Activated CD8-positive, alpha-beta memory T cell treated with anti-CD3 and anti-CD28 coated beads for 48 hours (primary cell): ENCODE measurements at regions not wholly inside any gene's neighbourhood (a gene's known extent, or its start where the extent isn't known, plus 50 kb on each side); places are given as distances from the start of the nearest gene placed in this dataset.

ENCODE experiments used
- DNase-seq, 3 experiments: peaks; one replicate each; pipeline ENCODE4 v3.0.0-alpha.2; 2020; ENCODE audit warnings: low read depth in 2 of 3, low spot score in 2 of 3

DNA sequence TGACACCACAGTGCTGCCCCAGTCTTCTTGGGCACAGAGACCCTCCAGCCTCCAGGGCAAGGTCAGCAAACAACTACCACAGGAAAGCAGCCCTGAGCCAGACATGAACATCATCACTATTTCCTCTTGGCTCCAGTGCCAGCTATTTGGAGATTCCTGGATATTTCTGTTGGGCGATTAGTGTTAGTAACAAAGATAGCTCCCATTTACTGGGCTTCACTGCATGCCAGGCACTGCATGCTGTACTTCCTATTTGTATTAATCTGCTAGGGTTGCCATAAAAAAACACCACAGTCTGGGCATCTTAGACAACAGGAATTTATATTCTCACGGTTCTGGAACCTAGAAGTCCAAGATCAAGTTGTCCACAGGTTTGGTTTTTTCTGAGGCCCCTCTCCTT lies 255.1 kb upstream of the STT3B start:
- no peak for DNase-seq

DNA sequence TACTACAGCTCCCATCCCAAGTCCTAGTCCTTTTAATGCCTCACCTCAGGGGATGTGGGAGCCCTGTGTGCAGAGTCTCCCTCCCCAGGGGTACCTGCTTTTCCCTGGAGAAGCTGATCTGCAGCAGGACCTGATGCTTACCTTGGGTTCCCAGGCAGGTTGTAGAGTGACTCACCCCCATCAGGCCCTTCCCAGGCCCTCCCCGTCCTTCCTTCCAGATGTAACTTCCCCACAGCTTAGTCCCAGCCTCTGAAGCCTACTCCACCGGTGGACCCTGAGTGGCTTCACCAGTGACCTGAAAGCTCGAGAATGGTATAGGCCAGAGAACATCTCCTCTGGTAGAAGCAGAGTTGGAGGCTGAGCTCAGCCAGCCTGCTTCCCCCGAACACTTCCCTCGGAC lies 254.2 kb upstream of the STT3B start:
- no peak for DNase-seq

DNA sequence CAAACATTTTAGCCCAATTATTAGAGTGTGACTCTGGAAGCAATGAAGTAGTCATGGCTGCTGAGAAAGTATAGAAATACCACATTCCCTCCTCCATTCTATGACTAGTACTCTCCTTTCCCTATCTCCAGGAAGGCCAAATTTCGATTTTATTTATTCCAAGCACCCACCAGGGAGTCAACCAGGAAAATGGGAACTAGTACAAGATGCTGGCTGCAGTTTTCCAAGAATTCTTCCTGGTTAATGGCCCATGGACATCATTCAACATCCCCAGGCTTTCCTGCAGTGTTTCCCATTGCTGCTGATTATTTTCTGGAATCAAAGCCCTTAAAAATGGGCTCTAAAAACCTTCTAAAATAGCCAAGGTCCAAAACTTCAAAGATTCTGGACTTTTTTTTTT lies 247.9 kb upstream of the STT3B start:
- no peak for DNase-seq

DNA sequence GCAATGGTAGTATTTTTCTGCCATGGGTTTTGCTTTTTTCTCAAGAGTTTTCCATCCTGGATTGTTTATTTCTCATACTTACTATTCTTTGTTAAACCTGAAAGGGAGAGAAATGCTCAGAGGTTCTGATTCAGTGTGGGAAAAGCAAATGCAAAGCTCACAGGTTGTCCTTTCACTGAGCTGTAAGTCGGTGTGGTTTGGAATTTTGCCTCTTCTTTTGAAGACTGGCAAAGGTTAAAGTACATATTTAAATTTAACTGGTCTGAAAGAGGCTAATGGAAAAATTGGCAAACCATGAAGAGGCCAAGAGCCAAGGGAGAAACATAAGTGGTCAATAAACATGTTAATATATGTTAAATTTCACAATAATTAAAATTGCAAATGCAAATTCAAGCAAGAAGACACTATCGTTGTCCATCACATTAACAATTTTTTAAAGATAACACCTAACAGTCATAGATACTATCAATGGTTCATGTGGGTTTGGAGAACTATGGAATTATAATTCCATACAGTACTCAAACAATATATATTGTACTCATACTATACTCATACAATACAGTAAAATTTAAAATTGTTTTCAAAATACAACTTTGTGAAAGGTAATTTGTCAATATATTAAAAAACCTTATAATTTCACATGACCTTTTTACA lies 246.8 kb upstream of the STT3B start:
- DNase-seq = no peak

DNA sequence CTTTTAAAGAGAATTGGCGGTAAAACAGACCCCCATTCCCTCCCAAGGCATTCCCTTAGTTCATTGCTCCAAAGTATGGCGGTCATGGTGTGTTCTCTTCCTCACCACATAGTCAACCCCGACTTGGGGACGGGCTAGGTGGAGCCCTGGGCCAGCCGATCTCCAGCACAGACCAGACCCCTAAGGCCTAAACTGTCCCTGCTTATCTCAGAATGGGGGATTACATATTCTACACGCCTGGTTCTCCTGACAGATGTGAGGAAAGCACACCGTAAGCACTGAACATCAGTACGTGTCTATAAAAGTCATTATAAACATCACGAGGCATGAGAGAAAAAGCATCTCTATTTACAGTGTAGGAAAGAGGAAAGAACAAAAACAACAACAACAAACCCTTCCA lies 244.5 kb upstream of the STT3B start:
- DNase-seq = no peak

DNA sequence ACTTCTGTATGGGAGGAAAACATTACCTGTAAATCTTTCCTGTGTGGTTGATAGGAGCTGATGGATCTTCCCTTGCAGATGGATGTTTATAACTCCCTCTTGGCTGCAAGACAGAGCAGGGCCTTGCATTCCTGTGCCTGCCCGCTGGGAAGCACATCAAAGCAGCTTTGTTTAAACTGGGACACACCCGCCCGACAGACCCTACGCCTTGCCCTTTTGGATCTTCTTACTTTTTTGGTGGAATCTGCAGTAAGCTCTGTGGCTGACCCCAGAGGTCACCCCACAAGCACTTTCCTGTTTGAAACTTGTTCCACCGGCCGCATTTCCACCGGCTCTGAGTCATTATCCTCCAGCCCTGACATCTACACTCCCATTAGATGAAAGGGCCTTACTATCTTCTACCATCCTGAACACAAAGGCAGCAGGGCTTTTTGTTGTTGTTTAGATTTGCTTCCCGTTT lies 244.1 kb upstream of the STT3B start:
- no peak for DNase-seq

DNA sequence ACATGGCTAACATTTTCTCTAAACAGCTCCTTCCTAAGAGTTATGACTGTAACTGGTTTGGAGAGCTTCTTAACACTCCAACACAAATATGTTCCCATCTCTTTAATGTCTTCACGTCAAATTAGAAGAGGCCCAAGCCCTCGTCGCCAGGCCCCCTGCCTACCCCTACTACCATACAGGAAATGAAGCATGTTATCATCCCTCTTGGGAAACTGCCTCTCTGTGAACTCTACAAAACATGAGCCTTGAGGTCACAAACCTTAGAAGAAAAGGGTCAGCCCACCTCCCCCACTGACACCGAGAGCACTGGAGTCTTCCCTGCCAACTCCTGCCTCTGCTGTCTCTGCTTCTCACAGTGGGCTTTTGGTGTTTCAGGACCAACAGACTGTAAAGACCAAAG lies 243.1 kb upstream of the STT3B start:
- no peak for DNase-seq

DNA sequence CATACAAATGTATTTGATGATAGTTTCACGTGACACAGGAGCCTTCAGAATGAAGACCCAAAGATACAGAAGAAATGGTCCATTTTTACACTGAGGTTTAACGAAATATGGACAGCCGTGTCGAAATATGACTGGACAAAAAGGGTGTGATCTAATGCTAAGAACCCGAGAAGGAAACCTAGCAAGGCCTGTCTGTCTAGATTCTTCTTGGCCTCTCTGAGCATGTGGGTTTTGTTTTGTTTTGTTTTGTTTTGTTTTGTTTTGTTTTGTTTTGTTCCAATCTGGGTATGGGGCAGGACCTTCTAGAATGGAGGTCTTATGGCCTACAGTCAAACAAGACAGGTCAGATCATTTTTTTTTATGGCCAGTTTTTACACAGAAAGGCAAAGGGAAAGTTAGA lies 242.7 kb upstream of the STT3B start:
- no peak for DNase-seq

DNA sequence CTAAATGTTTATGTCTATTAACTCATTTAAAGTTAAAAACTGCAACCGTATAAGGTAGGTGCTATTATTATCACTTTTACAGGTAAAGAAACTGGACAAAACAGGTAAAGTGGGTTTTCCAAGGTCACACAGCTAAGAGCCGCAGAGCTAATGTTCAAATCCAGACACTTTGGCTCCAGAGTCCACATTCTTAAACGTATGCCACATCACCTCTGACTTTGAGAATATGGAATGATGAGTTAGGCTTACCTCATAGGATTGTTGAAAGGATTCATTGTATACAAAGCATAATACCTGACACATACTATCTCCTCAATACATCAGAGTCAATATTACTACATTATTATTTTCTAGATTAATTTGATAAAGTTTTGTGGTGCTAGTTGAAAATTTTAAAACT lies 240.9 kb upstream of the STT3B start:
- DNase-seq = no peak

DNA sequence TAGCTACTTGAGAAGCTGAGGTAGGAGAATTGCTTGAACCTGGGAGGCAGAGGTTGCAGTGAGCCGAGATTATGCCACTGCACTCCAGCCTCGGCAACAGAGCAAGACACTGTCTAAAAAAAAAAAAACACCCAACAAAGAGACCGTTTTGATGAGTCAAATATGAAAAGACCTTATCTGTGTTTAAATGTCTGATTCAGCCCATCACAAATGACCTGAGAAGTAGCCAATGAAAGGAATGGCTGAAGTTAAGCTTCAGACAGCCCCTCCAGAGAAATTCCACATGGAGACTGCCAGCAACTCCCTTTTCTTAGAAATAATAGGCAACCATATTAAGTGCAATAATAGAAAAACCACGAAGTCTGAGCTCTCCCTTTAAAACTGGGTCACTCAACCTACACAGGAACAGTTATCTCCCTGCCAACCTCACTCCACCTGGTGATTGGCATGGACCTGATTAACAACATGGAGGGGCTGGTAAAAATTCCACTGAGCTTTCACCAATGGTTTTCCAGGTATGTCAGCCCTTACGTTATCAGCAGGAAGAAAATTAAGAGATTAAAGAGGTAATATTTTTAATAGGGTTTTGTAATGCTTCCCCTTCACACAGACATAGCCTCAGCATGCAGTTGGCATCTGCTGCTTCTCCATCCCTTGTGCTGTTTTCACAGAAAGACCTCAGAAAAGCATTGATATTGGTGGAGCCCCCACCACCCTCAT lies 238.1 kb upstream of the STT3B start:
- DNase-seq = no peak

DNA sequence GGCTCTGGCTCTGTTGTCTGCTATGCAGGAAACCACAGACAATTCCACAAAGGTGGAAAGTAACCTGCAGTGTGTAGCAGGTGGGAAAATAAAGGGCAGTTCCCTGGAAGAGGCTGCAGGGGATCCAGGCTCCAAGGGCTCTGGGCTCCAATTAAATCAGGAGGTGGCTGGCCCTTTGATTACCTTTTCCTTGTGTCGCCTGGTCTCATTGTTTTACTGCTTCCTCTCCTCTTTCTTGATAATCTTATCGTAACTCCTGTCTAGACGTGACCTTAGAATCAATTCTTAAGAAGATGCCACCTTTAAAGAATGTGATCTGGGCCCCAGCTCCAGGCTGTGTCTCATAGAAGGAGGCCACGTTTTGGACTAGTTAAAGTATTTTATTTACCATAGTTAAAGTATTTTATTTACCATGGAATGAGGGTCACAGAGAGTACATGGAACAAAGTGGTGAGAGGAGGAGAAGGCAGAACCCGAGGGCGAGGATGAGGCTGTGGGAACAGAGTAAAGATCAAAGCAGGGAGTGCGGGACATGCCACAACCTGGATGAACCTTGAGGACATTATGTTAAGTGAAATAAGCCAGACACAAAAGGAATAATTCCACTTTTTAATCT lies 237.5 kb upstream of the STT3B start:
- no peak for DNase-seq

DNA sequence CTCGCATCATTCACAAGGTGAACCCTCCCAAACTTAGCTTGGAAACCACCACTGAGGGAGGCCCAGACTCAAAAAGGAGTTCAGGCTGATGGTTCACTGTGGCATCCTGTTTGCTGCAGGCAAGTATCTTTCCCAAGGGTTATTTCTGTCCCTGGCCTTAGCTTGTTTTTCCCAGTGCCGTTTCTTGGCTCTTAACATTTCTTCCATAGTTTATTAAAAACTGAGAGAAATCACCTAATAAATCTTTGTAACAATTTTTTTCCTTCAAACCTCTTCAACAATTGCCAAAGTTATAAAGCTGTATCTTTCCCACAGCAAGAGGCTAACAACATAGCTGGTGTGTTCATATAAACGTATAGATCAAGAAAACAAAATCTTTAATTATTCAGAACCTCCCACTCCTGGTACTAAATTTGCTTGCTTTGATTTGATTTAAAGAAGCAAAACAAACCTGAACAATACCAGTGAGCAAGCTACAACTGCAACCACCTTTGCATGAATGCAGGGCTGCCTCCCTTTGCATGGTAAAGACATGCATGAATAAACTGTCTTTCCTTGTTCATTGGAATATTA lies 234.9 kb upstream of the STT3B start:
- no peak for DNase-seq

DNA sequence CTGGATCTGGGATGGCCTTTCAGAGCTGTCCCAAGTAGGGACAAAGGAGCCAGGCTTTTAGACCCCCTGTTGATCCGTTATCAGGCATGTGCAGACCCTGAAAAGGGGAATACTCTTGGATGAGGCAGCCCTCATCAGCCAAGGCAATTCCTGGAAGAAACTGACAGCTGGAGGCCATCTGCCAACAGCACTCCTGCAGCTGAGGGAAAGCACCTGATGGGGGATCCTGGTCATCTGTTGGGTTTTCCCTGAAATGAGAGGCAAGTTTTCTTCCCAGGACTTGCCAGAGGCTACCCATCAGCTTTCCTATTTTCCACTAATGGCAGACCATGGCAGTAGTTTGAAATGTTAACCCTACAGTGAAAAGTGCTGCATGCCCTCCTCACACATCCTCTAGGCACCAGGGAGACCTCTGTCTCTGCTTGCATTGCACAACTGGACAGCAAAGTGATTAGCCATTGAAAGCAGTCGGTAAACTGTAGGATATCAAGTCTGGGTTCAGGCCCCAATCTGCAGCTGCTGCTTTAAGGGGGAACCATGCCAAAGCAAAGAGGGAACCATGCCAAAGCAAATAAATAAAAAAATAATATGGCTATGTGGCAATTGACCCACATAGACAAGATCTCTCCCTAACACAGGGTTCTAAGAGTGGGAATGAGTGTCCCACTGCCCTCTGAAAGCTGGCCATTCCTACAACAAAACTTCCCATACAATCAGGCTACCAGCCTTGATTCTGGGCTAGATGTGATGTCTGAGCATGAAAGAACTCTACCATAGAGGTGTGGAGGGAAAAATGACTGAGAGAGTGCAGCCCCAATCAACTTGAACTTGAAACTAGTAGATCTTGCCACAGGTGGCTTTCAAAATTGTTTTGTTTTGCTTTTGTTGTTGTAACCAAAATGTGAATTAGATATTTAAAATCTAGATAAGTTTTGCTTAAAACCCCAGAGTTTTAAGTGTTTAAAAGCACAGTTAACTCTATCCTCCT lies 232.0 kb upstream of the STT3B start:
- no peak for DNase-seq

DNA sequence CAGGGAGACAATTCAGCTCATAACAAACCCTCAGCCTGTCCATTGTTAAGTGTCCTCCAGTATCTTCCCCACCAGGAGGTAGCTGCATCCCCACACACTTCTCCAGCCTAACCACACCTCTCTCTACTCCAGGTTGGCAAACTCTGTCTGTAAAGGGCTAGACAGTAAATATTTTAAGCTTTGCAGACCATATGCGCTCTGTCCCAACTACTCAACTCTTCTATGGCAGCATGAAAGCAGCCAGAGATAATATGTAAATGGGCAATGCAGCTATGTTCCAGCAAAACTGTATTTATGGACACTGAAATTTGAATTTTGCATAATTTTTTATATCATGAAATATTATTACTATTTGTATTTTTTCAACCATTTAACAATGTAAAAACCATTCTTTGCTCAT lies 230.4 kb upstream of the STT3B start:
- no peak for DNase-seq

DNA sequence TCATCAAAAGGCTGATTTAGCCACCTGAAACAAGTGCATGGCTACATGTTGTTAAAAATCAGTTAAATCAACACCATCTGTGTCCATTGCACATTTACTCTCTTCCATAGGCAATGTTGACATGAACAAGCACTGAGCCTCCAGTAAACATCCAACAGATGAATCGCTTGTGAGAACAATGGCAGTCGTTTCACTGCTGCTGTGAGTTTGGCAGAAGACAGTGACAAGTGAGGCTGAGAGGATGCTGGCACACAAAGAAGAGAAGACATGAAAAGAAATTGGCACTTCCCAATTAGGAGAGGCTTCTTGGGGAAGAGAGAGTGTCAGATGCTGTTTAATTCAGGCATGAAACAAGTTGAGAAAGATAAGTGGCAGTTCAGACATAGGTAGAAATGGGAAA lies 227.4 kb upstream of the STT3B start:
- no peak for DNase-seq

DNA sequence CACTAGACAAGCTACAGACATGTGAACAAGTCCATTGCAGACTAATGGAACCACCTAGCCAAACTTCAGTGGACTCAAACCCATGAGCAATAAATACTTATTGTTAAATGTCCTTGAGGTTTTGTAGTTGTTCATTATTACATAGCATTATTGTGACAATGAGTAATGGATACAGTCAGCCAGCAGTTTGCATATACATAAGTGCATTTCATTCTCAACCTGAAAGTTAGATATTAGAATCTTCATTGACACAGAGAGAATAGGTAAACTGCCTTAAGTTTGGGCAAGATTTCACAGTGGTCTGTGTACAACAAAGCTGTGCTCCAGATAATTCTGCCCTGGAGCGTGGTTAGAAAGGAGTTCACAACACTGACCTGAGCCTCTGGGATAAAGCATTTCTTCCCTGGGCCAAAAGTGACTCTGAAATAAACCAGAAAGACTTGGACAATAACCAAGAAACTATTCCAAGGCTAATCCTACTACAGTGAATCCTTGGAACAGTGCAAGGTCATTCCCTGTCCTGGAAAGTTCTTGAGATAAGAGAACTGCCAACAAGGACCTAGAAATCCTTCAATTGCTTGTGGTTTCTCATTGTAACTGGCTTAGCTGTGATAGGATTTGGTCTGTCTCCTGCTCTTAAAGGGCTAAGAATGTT lies 225.5 kb upstream of the STT3B start:
- no peak for DNase-seq

DNA sequence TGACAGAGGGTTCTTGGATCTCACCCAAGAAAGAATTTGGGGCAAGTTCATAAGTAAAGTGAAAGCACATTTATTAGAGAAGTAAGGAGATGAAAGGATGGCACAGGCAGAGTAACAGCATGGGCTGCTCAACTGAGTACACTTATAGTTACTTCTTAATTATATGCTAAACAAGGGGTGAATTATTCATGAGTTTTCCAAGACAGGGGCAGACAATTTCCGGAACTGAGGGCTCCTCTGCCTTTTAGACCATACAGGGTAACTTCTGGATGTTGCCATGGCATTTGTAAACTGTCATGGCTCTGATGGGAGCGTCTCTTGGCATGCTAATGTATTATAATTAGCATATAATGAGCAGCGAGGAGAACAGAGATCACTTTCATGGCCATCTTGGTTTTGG lies 221.2 kb upstream of the STT3B start:
- DNase-seq = no peak

DNA sequence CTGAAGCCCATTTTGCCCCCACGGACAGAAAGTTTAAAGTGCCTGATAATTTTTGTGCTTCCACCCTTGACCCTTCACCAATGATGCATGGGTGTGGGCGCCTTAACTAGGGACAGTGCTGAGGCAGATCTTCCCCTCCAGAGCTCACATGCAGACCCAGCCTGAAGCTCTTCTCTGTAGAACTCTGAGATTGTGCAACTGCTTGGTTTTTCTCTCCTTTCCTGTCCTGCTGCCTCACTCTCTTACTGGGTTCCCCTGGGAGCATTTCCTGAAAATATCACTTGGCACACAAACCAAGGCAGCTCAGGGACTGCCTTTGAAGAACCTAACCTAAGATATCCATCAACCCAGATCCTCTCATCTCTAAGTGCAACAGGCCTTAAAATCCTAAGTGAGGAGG lies 220.3 kb upstream of the STT3B start:
- no peak for DNase-seq

DNA sequence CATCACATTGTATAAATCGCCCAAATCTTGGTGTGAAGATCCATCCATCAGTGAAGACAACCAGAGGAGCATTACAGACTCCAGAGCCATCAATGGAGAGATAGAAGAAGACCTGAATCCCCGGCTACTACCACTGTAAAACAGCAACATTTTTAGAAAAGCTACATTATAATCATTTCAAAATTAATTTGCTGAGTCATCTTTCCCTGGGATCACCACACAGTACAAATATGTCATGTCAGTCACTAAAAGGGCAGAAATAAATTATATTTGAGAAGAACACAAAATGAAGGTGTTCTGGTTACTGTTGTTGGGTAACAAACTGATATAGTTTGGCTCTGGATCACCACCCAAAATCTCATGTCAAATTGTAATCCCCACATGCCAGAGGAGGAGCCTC lies 218.5 kb upstream of the STT3B start:
- no peak for DNase-seq

DNA sequence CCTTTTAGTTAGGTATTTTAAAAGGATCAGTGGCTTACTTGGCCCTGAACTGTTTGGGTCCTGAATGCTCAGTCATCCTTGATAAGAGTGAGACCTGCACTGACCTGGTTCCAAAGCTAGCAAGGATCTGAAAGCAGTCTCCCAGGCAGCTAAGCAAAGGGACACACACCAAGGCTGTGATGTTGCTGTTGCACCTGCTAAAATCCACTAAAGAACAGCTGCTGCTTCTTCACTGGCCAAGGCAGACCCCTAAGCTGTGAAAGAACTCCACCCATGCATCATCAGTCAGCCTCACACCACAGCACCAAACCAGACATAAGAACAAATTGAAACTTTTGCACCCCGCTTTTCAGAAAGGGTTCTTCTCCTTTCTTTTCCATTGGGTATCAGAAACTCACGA lies 213.4 kb upstream of the STT3B start:
- no peak for DNase-seq

DNA sequence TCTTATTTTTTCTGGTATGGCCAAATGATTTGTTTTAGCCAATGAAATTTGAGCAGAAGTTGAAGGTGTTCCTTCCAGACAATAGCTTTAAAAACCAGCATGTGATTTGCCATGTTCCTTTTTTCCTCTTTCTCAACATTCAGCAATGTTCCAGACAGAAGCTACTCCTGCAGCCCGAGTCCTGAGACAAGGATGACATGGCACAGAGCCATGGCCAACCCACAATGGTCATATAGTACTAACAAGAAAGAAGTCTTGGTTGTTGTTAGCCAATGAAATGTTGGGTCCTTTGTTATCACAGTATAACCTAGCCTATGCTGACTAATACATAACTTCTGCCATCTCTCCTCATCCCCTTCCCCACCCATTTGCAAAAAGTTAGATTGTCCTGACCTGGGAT lies 211.1 kb upstream of the STT3B start:
- no peak for DNase-seq
